CD4-positive, alpha-beta T cell (primary cell): ENCODE measurements at regions not wholly inside any gene's neighbourhood (a gene's known extent, or its start where the extent isn't known, plus 50 kb on each side); places are given as distances from the start of the nearest gene placed in this dataset.

ENCODE experiments used
- ATAC-seq: fragments of 200-7000 bp; cut with Tn5 transposase; one replicate; pipeline ENCODE4 v1.10.0; 2022; ENCODE audit warnings: mild to moderate bottlenecking; ENCODE audit not compliant: poor library complexity
- CTCF ChIA-PET: fragments of 350-600 bp; sonication (Branson Sonifier 250); formaldehyde crosslinking; loops from one replicate; lab custom pipeline; 2021; ENCODE audit warnings: antibody characterized with exemption, inconsistent platforms; lab: Charles Lee
- POLR2A ChIA-PET: fragments of 350-600 bp; sonication (Branson Sonifier 250); formaldehyde crosslinking; loops from one replicate; lab custom pipeline; 2021; ENCODE audit warnings: antibody characterized with exemption, inconsistent platforms; lab: Charles Lee
- DNase-seq, 14 experiments: peaks; one replicate each; pipeline ENCODE4 v3.0.0-alpha.2; 2013 to 2020; ENCODE audit warnings: mixed read lengths in 2 of 14
- H3K27ac ChIP-seq, 2 donors: one replicate each; pipeline versions ENCODE4 v1.5.1 to v1.7.0; 2013; ENCODE audit warnings: low read length in 2 of 2, low read depth in 1 of 2, mild to moderate bottlenecking in 1 of 2
- H3K27me3 ChIP-seq, 2 experiments: 1 replicate in 1 of 2; 2 replicates in 1 of 2; pipeline versions ENCODE4 v1.6.1 to v1.7.0; 2013; ENCODE audit warnings: low read length in 2 of 2, control low read depth in 1 of 2, mild to moderate bottlenecking in 1 of 2, moderate library complexity in 1 of 2; ENCODE audit not compliant: insufficient read depth in 2 of 2, control insufficient read depth in 1 of 2
- H3K36me3 ChIP-seq: one replicate; pipeline ENCODE4 v1.6.1; 2013; ENCODE audit warnings: low read length, control low read depth; ENCODE audit not compliant: insufficient read depth
- H3K4me1 ChIP-seq: one replicate; pipeline ENCODE4 v1.6.1; 2013; ENCODE audit warnings: low read length, control low read depth; ENCODE audit not compliant: insufficient read depth
- H3K4me3 ChIP-seq: one replicate; pipeline ENCODE4 v1.5.1; 2013; ENCODE audit warnings: mild to moderate bottlenecking, low read length, moderate library complexity
- H3K9me3 ChIP-seq, 2 experiments: 1 replicate in 1 of 2; 2 replicates in 1 of 2; pipeline versions ENCODE4 v1.6.1 to v1.7.0; 2013; ENCODE audit warnings: low read length in 2 of 2, mild to moderate bottlenecking in 2 of 2, control low read depth in 1 of 2, moderate library complexity in 1 of 2; ENCODE audit not compliant: control insufficient read depth in 1 of 2, insufficient read depth in 1 of 2
- H3K27ac Mint-ChIP-seq: one replicate; pipeline ENCODE4 v1.8.0; 2020; ENCODE audit warnings: mixed read lengths
- H3K27me3 Mint-ChIP-seq: one replicate; pipeline ENCODE4 v1.8.0; 2021; ENCODE audit warnings: mixed read lengths
- H3K36me3 Mint-ChIP-seq: one replicate; pipeline ENCODE4 v1.8.0; 2021; ENCODE audit warnings: low read depth, mixed read lengths
- H3K4me1 Mint-ChIP-seq: one replicate; pipeline ENCODE4 v1.8.0; 2021; ENCODE audit warnings: low read depth, mixed read lengths
- H3K4me3 Mint-ChIP-seq: one replicate; pipeline ENCODE4 v1.8.0; 2020; ENCODE audit warnings: mild to moderate bottlenecking, mixed read lengths
- H3K9me3 Mint-ChIP-seq: one replicate; pipeline ENCODE4 v1.8.0; 2020; ENCODE audit warnings: mixed read lengths
- intact Hi-C, 2 experiments: fragments of 100-400 bp; cut with DNase I in 1 of 2; cut with micrococcal nuclease in 1 of 2; formaldehyde crosslinking; loops; one replicate each; pipeline versions ENCODE4 v1.15.1 to v1.9.0; 2023 to 2025; cut with DNase I, micrococcal nuclease
- TF ChIP-seq, protein P1 (sequence below): fragments of 200-600 bp; IDR thresholded peaks from one replicate; pipeline ENCODE4 v1.8.0; 2022; ENCODE audit warnings: antibody characterized with exemption, mild to moderate bottlenecking

DNA sequence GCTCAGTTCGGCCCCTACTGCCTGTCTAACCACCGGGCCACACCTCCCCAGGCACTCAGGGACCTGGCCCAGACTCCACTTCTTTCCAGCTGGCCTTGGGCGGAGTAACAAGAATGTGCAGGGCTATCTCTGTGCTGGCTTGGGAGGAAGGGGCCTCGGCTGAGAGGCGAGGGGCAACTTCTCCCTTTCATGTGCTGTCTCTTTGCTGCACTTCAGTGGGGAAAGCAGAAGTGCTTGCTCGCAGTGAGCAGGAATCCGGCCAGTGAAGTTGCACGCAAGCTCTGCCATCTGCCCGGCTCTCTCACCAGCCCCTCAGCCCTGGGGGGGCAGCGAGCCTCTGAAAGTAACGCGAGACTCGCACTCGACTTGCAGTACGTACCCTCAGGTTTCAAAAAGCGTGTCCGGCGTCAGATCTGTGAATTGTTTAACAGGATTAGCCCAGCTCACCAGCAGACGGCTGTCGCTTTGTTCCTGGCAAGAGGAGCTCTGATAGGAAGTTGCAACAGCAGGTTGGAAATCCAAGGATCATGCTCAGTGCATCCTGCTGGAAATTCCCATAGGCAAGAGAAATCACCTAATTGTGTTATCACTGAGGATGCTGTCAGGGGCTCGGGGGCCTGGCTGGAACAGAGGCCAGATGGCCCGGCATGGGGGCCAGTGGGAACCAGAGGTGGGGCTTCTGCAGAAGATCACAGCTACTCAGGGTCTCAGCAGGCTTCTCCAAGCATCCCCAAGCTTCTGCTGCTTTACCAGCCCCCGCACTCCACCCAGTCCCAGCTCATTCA, 221.1 kb downstream of the NPHP4 start:
- DNase-seq = no peak
- Mint-ChIP-seq H3K4me1 (no peaks in the 10 kb centered on the region), H3K27ac (no peak overlapping the region), H3K27me3 (peaks cover 34% of the 10 kb centered on the region), H3K4me3 (no peak overlapping the region), H3K9me3 (no peaks in the 10 kb centered on the region), H3K36me3 (no peaks in the 10 kb centered on the region)
- intact Hi-C loops = no loop called here
- Histone ChIP-seq H3K36me3 (no peaks in the 10 kb centered on the region), H3K27ac (no peak overlapping the region), H3K9me3 (no peaks in the 10 kb centered on the region), H3K4me1 (no peaks in the 10 kb centered on the region), H3K27me3 (peaks cover 9 to 15% of the 10 kb centered on the region in 2 experiments), H3K4me3 (no peak overlapping the region)
- no peak for ATAC-seq
- ChIA-PET CTCF (no interaction called here), POLR2A (no interaction called here)
- TF ChIP-seq, protein P1, sequence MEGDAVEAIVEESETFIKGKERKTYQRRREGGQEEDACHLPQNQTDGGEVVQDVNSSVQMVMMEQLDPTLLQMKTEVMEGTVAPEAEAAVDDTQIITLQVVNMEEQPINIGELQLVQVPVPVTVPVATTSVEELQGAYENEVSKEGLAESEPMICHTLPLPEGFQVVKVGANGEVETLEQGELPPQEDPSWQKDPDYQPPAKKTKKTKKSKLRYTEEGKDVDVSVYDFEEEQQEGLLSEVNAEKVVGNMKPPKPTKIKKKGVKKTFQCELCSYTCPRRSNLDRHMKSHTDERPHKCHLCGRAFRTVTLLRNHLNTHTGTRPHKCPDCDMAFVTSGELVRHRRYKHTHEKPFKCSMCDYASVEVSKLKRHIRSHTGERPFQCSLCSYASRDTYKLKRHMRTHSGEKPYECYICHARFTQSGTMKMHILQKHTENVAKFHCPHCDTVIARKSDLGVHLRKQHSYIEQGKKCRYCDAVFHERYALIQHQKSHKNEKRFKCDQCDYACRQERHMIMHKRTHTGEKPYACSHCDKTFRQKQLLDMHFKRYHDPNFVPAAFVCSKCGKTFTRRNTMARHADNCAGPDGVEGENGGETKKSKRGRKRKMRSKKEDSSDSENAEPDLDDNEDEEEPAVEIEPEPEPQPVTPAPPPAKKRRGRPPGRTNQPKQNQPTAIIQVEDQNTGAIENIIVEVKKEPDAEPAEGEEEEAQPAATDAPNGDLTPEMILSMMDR = no peak

DNA sequence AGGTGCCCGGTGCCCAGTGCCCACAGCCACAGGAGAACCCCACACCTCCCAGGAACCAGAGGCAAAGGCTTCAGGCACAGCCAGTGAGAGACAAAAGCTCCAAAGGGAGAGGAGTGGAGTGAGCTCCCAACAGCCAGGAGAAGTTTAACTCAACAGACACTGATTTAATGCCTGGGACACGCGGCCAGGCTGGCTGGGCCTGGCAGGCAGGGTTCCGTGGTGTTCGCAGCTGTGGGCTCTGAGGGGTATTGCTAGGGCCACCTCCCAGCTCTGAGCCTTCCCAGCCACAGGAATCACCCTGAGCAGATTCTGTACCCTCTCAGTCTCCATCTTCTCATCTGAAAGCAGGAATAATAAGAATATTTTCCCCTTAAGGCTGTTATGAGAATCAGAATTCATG, 222.5 kb downstream of the NPHP4 start:
- Histone ChIP-seq H3K4me1 (no peaks in the 10 kb centered on the region), H3K27me3 (peaks cover 14 to 25% of the 10 kb centered on the region in 2 experiments), H3K36me3 (no peaks in the 10 kb centered on the region), H3K4me3 (no peak overlapping the region), H3K27ac (no peak overlapping the region), H3K9me3 (peaks cover 0 to 11% of the 10 kb centered on the region in 2 experiments)
- H3K9me3 Mint-ChIP-seq = no peaks in the 10 kb centered on the region
- ChIA-PET CTCF (no interaction called here), POLR2A (no interaction called here)
- H3K4me3 Mint-ChIP-seq = no peak overlapping the region
- TF ChIP-seq, protein P1 = no peak
- H3K36me3 Mint-ChIP-seq = no peaks in the 10 kb centered on the region
- DNase-seq (no peak), ATAC-seq (no peak)
- peaks cover 46% of the 10 kb centered on the region for H3K27me3 Mint-ChIP-seq
- no peak overlapping the region for H3K27ac Mint-ChIP-seq
- intact Hi-C loops = no loop called here
- H3K4me1 Mint-ChIP-seq = no peaks in the 10 kb centered on the region

DNA sequence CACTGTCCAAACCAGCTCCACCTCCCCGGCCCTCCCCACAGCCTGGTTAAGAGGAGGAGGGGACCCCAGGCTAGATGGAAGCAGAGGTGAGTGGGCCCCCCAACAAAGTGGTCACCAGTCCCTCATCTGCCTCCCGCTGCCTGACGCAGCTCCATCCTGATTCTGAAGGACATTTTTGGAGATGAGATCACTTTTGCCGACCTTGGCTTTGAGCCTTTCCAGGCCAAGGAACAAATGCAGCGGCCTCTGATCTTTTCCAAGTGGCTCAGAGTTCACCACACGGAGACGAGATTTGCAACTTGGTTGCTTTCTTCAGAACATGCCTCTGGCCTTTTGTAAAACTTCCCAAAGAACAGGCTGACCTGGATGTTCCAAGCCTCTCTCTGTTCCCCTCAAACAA, 223.1 kb downstream of the NPHP4 start:
- TF ChIP-seq, protein P1 = no peak
- H3K4me1 ChIP-seq = no peaks in the 10 kb centered on the region
- H3K27me3 ChIP-seq = peaks cover 20 to 25% of the 10 kb centered on the region in 2 experiments
- no peak overlapping the region for H3K27ac ChIP-seq
- Mint-ChIP-seq H3K27me3 (peaks cover 50% of the 10 kb centered on the region), H3K4me1 (no peaks in the 10 kb centered on the region), H3K9me3 (no peaks in the 10 kb centered on the region), H3K36me3 (no peaks in the 10 kb centered on the region), H3K4me3 (no peak overlapping the region), H3K27ac (no peak overlapping the region)
- ATAC-seq = no peak
- peaks cover 0 to 17% of the 10 kb centered on the region in 2 experiments for H3K9me3 ChIP-seq
- intact Hi-C loops = no loop called here
- no peak for DNase-seq
- ChIA-PET CTCF (no interaction called here), POLR2A (no interaction called here)
- H3K36me3 ChIP-seq = no peaks in the 10 kb centered on the region
- H3K4me3 ChIP-seq = no peak overlapping the region
